Thyroid gland (tissue), 4 donors: ENCODE measurements at regions not wholly inside any gene's neighbourhood (a gene's known extent, or its start where the extent isn't known, plus 50 kb on each side); places are given as distances from the start of the nearest gene placed in this dataset.

Experiments
- DNase-seq, 2 donors: peaks; one replicate each; pipeline ENCODE4 v3.0.0-alpha.2; 2019
- H3K27ac ChIP-seq, 3 donors: fragments of 200-600 bp; sonication (generic); 1 replicate in 2 of 3; 2 replicates in 1 of 3; pipeline ENCODE4 v1.5.1; 2016 to 2019; ENCODE audit warnings: mild to moderate bottlenecking in 1 of 3, moderate library complexity in 1 of 3
- H3K27me3 ChIP-seq: fragments of 200-600 bp; sonication (generic); one replicate; pipeline ENCODE4 v1.5.1; 2019
- H3K36me3 ChIP-seq, 2 donors: fragments of 200-600 bp; sonication (generic); one replicate each; pipeline ENCODE4 v1.5.1; 2016 to 2019
- H3K4me1 ChIP-seq, 2 donors: fragments of 200-600 bp; sonication (generic); one replicate each; pipeline ENCODE4 v1.5.1; 2017 to 2019
- H3K4me3 ChIP-seq, 3 donors: fragments of 200-600 bp; sonication (generic); replicated peaks in 1 of 3; 1 replicate in 2 of 3; 2 replicates in 1 of 3; pipeline ENCODE4 v1.5.1; 2016; ENCODE audit warnings: mild to moderate bottlenecking in 1 of 3
- H3K9me3 ChIP-seq: fragments of 200-600 bp; sonication (generic); one replicate; pipeline ENCODE4 v1.5.1; 2017
- POLR2A ChIP-seq, 2 donors: fragments of 450-650 bp; IDR thresholded peaks; one replicate each; pipeline ENCODE4 v1.6.1; 2017; ENCODE audit warnings: antibody characterized with exemption in 2 of 2, mild to moderate bottlenecking in 2 of 2, moderate library complexity in 1 of 2
- WGBS, 2 donors: methylation state at CpG; one replicate each; pipeline ENCODE4 v1.1.5; 2017; 5-methylcytosine and 5-hydroxymethylcytosine counted together
- intact Hi-C: fragments of 100-400 bp; cut with DNase I; formaldehyde crosslinking; loops from one replicate; pipeline ENCODE4 v1.15.1; 2023
- TF ChIP-seq, protein P1 (sequence below), 6 experiments: fragments of 200-600 bp in 3 of 6; fragments of 450-650 bp in 3 of 6; sonication (generic) in 3 of 6; IDR thresholded peaks; one replicate each; pipeline ENCODE4 v1.5.1; 2016 to 2019; ENCODE audit warnings: antibody characterized with exemption in 6 of 6, mild to moderate bottlenecking in 2 of 6, inconsistent platforms in 1 of 6, moderate library complexity in 1 of 6

DNA sequence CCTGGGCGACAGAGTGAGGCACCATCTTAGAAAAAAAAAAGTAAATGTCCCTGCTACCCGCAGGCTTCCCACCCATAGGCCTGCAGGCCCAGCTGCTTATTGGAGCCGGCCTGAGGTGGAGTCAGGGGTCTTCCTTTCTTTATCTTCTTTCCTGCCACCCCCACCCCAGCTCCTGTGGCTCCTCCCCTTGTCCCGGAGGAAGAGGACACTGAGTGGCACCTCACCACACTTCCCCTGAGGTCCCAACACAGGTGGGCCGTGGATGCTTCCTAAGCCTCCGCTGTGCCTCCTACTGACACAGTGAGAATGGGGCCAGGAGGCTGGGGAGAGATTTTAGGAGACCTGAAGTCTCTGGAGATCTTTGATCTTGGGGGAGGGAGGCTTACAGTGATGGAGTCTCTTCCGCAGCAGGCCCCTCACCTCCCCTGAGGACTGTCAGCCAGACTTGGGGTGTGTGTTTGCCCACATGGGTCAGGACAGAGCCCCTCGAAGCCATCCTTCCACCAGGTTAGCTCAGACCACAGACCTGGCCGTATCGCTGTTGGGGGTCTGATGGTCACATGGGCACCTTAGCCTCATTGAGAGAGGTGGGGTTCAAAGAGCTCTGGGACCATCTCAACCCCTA is 135.4 kb upstream of the IER5L start:
- H3K4me1 ChIP-seq = peaks cover under 1 to 34% of the 10 kb centered on the region in 2 donors
- 85 to 92% methylated on average over 8 to 9 of the region's 10 CpGs for WGBS, 2 donors
- no peaks in the 10 kb centered on the region for H3K9me3 ChIP-seq
- TF ChIP-seq, protein P1, sequence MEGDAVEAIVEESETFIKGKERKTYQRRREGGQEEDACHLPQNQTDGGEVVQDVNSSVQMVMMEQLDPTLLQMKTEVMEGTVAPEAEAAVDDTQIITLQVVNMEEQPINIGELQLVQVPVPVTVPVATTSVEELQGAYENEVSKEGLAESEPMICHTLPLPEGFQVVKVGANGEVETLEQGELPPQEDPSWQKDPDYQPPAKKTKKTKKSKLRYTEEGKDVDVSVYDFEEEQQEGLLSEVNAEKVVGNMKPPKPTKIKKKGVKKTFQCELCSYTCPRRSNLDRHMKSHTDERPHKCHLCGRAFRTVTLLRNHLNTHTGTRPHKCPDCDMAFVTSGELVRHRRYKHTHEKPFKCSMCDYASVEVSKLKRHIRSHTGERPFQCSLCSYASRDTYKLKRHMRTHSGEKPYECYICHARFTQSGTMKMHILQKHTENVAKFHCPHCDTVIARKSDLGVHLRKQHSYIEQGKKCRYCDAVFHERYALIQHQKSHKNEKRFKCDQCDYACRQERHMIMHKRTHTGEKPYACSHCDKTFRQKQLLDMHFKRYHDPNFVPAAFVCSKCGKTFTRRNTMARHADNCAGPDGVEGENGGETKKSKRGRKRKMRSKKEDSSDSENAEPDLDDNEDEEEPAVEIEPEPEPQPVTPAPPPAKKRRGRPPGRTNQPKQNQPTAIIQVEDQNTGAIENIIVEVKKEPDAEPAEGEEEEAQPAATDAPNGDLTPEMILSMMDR (IDR thresholded peaks at IDR 0.05) = no peak
- TF ChIP-seq POLR2A (IDR thresholded peaks at IDR 0.05) = no peak
- no peak overlapping the region for H3K27ac ChIP-seq
- H3K36me3 ChIP-seq = no peaks in the 10 kb centered on the region
- no peaks in the 10 kb centered on the region for H3K27me3 ChIP-seq
- intact Hi-C loops = no loop called here
- H3K4me3 ChIP-seq = no peak overlapping the region
- no peak for DNase-seq

DNA sequence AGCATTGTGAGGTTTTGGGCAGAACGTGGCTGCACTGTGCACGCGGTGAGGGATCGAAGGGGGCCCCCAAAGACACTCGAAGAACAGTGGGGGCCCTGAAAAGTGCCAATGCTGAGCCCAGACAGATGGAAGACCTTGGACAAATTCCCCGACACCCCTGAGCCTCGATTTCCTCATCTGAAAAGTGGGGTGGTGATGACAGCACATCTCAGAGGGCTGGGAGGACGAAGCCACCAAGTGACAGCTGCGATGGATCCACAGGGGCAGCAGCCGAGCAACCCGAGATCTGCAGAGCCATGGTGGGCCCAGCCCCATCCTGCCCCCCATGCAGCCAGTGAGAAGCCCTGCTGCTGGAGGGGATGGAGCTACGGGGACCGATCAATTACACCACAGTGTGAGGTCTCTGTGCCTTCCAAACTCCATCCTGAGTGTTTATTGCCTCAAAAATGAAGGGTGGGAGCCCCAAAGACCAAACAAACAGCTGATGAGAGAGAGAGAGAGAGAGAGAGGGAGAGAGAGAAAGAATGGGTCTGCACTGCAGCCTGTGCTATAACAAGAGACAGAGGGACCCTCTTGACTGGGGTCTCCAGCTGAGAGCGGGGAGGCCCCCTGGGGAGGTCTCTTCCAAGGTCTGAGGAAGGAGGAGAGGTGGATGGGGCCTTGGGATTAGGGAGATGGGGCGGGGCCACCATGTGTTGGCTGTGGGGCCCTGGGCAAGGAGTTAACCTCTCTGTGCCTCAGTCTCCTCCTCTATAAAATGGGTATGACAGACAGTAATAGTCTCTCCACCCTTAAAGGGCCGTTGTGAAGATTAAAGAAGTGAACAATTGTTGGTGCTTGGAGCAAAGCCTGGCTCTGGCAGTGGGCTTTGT is 134.4 kb upstream of the IER5L start:
- intact Hi-C loops = no loop called here
- WGBS, 2 donors = 85 to 89% methylated on average over 14 to 16 of the region's 16 CpGs
- TF ChIP-seq, protein P1 (IDR thresholded peaks at IDR 0.05) = no peak
- no peak for TF ChIP-seq POLR2A (IDR thresholded peaks at IDR 0.05)
- Histone ChIP-seq H3K36me3 (no peaks in the 10 kb centered on the region), H3K4me3 (no peak overlapping the region), H3K27me3 (no peaks in the 10 kb centered on the region), H3K27ac (no peak overlapping the region), H3K9me3 (no peaks in the 10 kb centered on the region), H3K4me1 (peaks cover 0 to 24% of the 10 kb centered on the region in 2 donors)
- no peak for DNase-seq

DNA sequence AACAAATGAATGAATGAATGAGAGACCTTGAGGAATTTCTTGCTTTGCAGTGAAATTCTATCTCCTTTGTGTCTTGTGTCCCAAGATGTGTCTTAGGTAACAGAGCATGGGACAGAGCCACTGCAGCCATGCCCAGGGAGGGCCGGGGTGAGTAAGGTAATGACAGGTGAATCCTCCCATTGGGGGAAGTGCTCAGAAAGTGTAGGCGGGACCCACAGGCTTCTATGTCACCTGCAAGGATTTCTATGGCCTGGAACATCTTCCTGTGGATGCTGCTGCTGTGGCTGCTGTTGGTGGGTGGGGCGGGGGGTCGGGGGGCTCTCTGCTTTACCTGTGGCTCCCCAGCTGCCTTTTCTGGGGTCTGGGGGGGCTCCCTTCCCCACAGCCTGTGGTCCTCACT is 133.6 kb upstream of the IER5L start:
- H3K36me3 ChIP-seq = no peaks in the 10 kb centered on the region
- peaks cover 0 to 16% of the 10 kb centered on the region in 2 donors for H3K4me1 ChIP-seq
- intact Hi-C loops = no loop called here
- no peak overlapping the region for H3K27ac ChIP-seq
- no peak for DNase-seq
- WGBS, 2 donors = 76 to 84% methylated on average over 4 of the region's 4 CpGs
- H3K9me3 ChIP-seq = no peaks in the 10 kb centered on the region
- no peaks in the 10 kb centered on the region for H3K27me3 ChIP-seq
- H3K4me3 ChIP-seq = no peak overlapping the region
- TF ChIP-seq POLR2A (IDR thresholded peaks at IDR 0.05) = no peak
- TF ChIP-seq, protein P1 (IDR thresholded peaks at IDR 0.05) = no peak

DNA sequence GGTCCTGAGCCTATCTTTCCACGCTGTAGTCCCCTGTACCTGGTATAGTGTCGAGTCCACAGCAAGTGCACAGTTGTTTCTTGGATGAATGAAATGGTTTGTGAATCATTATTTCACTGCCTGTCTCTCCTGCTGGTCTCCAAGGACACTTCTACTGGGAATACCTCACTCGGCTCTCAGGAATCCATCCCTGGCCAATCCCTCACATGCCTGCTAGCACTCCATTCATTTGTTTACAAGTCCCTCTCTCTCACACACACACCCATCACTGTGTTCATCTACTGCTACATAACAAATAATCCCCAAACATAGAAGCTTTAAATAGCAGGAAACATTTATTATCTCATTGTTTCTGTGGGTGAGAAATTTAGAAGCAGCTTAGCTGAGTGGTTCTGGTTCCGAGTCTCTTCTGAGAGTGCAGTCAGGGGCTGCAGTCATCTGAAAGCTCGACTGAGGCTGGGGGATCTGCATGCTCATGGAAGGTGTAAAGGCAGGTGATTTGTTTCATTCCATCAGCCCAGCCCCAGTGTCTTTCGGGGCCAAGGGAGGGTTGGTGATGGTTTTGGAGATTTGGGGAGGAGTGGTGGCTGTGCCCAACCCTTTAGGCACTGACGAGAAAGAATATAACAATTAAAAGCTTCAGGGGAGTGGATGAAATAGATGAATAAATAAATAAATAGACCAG is 132.7 kb upstream of the IER5L start:
- TF ChIP-seq POLR2A (IDR thresholded peaks at IDR 0.05) = no peak
- TF ChIP-seq, protein P1 (IDR thresholded peaks at IDR 0.05) = no peak
- H3K9me3 ChIP-seq = no peaks in the 10 kb centered on the region
- 87 to 92% methylated on average over 7 of the region's 7 CpGs for WGBS, 2 donors
- no peak overlapping the region for H3K27ac ChIP-seq
- peaks cover 0 to 7% of the 10 kb centered on the region in 2 donors for H3K4me1 ChIP-seq
- no peaks in the 10 kb centered on the region for H3K36me3 ChIP-seq
- no peak for DNase-seq
- no peaks in the 10 kb centered on the region for H3K27me3 ChIP-seq
- no peak overlapping the region for H3K4me3 ChIP-seq
- intact Hi-C loops = no loop called here
